CD4-positive, alpha-beta T cell treated with Interleukin-6 for 4 hours (primary cell): ENCODE measurements at regions not wholly inside any gene's neighbourhood (a gene's known extent, or its start where the extent isn't known, plus 50 kb on each side); places are given as distances from the start of the nearest gene placed in this dataset.

Experiments
- DNase-seq: peaks from one replicate; pipeline ENCODE4 v3.0.0-alpha.2; 2020; ENCODE audit warnings: mixed read lengths

DNA sequence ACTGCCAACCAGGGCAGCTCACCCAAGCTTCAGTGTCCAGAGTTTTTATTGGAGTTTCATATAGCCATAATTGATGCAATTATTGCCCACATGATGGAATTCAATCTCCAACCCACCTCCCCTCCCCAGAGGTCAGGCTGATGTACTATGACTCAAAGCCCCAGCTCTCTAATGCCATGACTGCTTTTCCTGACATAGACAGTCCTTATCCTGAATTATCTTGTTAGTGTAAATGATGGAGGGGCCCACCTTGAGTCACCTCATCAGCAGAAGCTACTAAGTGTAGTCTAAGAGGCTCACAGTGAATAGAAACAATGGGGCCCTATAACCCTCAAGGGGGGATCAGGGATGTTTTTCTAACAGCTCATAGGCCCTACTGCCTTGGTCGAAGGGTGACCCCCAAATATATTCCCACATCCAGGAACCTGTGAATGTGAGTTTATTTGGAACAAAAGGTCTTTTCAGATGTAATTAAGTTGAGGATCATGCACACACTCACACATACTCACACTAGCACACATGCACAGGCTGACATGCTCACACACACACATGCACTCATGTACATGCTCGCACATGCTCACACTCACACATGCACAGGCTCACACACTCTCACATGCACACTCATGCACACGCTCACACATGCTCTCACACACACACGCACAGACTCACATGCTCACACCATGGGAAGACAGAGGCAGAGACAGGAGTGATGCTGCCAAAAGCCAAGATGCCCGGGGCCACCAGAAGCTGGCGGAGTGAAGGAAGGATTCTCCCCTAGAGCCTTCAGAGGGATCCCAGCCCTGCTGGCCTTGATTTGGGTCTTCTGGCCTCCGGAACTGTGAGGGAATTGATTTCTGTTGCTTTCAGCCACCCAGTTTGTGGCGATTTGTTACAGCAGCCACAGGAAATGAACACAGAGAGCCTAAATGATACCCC lies 131.2 kb upstream of the SMAD3 start:
- DNase-seq = no peak

DNA sequence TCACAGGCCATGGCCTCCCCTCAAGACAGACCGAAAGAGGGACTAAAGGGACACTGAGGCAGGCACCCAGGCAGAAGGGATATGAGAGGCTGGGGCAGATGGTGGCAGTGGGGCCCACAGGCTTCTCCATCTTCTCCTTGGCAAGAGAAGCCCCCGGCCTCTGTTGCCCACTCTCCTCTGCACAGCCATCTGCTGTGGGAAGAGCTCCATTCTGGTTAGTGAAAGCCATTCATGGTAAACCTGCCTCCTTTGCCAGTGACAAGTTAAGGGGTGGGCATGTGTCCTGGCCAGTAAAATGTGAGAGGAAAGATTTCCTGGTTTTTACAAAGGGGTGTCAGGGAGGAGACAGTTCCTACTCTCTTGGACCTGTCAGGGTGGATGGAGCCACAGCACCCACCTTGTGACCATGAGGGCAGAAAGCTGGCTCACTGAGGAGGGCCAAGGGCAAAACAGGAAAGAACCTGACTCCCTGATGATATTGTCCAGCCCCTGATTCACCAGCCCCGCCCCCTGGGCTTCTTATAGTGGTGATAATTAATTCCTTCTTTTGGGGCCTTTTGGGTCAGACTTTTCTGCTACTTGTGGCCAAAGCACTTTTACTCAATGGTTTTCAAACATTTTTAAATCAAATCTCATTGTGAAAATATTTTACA lies 130.4 kb upstream of the SMAD3 start:
- no peak for DNase-seq

DNA sequence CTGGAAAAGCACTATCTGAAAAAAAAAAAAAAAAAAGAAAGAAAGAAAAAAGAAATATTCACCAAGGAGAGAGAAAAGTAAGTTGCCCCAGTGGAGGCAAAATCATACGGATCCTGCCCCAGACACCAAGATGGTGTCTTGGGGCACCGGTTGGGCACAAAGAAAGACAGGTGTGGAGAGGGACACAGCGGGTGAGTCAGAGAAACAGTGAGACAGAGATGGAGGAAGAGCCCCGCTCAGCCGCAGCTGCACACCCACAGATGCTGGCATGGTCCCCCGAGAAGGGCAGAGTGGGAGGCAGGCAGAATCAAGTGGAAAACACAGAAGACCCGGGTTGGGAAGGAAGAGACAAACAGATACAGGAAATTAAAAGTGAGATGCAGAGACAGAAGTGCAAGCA lies 129.7 kb upstream of the SMAD3 start:
- no peak for DNase-seq

DNA sequence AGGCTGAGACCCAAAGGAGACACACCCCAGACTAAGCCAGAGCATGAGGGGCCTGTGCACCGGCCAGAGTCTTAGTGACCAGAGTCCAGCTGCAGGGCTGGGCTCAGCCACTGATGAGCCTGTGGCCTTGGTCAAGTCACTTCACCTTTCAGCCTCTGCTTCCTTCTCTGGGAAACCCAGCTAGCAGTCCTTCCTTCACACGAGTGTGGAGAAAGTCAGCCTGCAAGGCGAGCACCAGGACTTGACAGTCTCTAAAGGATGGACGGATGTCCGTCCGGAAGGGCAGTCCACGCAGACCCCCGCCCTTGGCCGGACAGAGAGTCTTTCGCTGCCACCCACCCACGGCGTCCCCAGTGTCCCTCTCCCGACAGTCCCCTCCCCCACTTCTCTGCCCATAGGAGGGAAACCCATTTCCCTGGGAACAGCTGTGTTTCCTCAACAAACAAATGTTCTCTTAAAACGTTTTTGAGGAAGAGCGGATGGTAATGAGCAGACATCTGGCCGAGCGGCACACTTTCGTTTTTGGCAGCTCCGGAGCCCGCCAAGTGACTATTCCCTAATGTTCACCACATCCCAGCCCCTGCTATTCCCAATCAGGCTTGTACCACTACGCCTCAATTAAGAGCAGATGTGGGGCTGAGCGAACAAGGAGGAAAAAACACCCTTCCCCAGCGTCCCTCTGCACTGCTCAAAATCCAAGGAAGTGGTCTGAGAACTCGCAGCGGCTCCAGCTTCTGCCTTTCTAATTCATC lies 129.1 kb upstream of the SMAD3 start:
- DNase-seq = no peak

DNA sequence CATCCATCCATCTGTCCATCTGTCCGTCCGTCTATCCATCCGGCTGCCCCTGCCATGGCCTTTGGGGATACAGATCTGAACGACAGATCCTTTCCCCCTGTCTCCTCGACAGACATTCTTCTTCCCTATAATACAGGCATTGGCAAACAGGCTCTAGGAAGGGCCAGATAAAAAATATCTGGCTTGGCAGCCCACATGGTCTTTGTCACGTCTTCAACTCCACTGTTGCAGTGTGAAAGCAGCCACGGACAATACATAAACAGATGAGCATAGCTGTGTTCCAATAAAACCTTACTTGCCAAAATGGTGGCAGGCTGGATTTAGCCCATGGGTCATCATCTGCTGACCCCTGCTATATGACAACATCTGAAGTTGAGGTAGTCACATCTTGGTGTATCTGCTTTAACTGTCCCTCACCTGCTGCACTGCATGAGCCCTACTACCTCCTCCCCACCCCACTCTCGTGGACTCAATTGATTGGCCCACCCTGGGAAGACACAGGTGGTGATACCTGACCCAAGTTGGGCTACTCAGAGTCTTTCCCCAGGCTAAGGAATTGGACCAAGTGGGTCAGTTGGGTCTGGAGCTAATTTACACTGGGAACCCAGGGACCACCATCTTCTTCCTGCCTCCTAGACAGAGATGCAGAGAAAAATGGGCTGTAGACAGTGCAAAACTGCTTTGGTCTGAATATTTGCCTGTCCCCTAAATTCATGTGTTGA lies 128.4 kb upstream of the SMAD3 start:
- DNase-seq = no peak

DNA sequence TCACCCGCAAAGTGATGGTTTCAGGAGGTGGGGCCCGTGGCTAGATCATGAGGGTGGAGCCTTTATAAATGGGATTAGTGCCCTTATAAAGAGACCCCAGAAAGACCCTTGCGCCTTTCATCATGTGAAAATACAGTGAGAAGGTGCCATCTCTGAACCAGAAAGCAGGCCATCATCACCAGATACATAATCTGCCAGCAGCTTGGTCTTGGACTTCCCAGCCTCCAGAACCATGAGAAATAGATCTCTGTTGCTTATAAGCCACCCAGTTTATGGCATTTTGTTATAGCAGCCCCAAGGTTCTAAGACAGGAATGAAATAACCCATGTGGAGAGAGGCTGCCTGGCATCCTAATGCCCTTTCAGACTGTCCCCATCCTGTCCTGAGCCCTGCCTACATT lies 127.8 kb upstream of the SMAD3 start:
- DNase-seq = no peak

DNA sequence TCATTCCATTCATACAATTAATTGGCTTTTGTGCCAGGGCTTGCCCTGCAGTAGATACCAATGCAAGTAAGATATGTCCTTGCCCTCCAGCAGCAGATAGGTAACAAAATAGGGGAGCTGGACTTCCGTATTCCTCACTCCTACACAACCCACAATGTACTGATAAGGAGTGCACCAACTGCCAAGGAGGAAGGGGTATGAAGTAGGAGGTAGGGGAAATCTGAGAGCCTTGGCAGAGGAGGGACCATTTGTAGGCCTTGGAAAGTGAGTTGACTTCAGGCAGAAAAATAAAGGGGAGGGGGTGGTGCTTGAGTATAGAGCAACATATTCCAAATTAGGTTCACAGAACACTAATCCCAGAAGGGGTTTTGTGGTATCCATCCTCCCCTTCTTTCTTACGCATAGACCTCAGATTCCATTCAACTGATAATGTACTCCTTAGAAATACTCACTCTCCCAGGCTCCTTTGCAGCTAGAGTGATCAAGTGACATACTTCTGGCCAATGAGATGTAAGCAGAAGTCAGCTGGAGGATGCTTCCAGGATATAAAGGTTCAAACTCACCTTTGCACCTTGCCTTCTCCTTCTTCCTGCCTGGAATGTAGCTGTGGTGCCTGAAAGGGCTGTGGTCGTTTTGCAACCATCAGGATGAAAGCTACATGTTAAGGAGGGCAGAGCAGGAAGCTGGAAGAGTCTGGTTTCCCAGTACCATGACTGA lies 127.1 kb upstream of the SMAD3 start:
- DNase-seq = no peak

DNA sequence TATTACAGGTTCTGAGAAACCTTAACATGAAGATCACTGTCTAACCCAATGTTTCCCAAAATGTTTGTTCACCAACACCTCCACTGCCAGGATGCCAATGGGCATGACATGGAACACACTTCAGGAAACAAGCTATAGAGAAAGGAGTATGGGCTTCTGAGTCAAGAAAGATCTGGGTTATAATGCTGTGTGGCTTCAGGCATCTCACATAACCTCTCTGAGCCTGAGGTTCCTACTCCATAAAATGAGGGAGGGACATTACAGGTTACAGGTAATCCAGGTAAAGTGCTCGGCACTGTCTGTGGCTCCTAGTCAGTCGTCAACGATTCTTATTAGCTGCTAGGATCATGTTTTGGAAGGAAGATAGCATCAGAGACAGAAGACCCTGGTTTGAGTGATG lies 126.4 kb upstream of the SMAD3 start:
- no peak for DNase-seq

DNA sequence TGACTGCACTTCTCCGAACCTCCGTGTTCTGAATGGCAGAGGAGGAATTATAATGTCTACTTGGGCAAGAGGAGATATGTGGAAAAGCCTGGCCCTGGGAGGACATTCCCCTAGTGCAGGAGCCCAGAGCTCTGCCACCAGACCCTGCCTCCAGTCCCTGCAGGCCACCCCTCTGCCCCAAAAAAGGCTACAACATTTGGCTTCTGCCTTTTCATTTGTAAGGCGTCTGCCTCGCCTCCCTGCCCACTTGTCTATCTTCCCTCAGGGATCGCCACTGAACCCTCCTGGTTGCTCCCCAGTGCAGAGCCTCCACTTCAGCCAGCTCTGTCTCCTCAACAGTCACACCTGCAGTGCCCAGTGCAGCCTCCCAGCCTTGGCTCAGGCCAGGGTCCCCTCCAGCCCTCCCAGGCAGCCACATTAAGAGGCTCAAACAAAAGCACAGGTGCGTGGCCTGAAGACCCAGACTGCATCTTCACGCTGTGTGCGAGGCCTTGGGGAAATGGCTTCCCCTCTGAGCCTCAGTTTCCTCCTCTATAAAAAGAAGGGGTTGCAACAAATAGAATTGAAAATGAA lies 125.9 kb upstream of the SMAD3 start:
- DNase-seq = no peak

DNA sequence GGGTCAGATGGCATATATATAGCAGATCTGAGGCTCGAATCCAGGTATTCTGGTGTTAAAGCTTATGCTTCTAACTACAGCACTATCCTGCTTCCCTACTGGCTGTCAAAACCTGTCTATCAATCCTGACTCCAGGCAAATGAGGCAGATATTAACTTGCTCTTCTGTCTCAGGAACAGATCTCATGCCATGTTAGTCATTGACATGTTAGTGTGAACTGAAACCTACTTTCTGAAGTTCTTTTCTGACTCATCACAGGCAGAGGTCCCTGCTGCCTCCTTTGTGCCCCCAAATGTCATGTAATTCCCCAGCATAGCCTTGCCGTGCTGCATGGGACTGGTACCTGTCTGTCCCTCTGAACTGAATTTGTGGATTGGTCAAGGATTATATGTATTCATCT lies 125.0 kb upstream of the SMAD3 start:
- no peak for DNase-seq

DNA sequence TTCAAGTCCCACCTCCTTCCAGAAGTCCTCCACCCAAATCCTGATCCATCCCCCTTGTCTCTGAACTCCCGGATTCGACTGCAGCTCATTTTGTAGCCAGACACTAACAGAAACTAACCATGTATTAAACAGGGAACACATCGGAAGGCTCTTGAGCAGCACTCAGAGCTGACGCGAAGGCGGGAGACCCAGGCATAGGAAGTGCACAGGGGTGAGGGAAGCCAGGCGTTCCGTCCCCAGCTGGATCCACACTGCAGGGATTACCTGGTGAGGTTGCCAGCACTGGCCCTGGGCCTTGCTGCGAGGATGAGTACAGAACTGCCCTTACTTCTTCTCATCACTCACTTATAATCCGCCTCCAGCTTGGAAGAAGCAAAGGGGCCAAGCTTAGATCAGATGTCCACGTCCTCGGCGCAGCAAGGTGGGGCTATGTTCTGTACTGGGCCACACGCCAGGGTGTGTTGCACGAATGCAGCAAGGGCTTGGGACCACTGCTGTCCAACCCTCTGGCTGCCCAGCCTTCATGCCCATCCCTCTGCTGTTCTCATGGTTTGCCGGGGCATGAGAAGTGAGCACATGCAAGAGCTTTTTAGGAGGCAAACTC lies 124.2 kb upstream of the SMAD3 start:
- no peak for DNase-seq

DNA sequence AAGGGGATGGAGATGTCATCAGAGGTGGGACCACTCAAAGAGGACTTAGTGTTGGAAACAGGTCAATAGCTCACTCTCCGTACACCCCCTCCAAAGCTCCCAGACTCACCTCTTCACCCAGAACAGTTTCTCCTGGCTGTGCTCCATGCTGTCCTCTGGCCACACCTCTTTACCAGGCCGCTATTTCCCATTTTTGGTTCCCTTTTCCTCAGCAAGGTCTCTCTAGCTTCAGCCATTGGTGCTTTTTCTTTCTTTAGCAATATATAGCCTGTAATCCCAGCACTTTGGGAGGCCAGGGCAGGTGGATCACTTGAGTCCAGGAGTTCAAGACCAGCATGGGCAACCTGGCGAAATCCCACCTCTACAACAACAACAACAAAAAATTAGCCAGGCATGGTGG lies 123.6 kb upstream of the SMAD3 start:
- DNase-seq = no peak

DNA sequence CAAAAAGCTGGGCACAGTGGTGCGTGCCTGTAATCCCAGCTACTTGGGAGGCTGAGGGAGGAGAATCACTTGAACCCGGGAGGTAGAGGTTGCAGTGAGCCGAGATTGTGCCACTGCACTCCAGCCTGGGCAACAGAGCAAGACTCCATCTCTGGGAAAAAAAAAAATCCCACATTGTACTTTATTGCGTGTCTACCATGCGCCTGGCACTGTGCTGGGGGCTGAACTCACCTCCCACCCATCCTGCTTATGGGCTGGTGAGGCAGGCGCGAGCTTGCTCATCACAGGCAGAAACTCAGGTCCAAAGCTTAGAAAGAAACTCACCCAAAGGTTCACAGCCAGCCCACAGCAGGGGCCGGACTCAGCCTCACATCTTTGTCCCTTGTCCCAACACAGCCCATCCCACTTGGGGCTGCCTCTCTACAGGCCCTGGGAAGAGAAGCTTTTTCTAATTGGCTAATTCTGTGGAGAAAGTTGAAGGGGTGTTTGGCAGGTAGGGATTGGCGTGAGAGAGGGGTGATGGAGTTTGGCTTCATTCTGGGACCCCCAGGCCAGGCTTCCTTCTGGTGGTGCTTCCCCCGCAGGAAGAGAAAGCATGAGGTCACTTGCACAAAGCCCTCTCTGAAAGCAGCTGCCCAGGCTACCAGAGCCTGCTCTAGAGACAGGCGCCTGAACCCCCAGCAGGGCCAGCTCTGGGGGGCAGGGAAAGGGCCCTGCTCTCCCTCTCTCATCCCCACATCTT lies 122.6 kb upstream of the SMAD3 start:
- no peak for DNase-seq

DNA sequence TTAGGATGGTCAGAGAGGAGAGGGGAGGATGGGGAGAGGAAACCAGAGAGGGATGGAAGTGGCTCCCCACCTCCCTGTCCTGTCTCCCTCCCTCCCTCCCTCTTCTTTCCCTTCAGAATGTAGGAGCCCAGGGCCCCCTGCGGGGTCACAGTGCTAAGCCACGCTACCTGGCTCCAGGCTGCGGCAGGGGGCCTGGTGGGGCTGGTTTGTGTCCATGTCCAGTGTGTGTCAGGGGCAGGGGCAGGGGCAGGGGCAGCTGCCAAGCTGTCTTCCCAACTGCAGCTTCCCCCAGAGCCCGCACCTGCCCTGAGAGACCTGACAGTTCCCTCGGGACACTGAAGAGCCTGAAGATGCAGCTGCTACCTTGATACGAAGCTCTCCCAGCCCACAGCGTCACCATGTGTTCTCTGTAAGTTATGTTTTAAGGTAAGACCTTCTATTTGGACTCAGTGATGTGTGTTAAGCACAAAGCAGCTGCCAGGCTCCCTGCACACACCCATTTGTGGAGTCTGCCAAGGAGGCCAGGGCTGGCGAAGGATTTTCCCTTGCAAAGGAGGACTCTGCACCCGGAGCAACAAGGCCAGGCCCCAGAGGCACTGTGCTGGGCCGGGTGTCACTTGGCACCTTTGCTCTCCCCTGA lies 121.8 kb upstream of the SMAD3 start:
- no peak for DNase-seq

DNA sequence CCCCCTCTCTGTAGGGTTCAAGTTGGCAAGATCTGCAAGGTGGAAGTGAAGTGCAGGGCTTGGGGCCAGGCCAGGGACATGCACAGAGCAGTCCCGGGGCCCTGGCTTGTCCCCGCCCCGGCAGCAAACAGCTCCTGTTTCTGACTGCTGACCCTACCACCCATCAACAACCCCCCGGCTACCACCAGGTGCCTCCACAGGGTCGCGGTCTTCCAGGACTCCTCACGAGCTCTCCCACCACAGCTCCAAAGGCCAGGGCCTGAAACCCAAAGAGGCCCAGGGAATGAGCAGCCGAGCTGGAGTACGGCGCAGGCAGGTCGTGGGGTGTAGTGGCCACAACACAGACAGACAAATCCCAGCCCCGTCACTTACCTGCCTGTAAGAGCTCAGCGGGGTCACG lies 121.3 kb upstream of the SMAD3 start:
- DNase-seq = no peak

DNA sequence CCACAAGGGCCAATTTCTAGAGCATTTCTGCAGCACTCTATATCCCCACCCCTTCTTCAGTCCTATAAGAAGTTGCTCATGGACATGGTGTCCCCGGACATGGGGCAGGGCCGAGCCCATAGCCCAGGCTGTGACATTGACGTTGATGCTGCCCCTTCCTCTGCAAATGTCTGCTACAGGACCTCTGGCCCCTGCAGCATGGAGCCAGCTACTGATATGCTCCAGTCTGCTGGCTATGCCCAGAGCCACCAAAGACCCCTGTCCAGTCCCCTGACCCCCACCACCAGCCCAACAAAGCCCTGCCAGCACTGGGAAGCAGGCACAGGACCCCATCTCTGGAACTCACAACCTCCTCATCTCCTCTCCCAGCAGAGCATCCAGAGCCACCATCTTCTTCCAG lies 120.1 kb upstream of the SMAD3 start:
- DNase-seq = no peak

DNA sequence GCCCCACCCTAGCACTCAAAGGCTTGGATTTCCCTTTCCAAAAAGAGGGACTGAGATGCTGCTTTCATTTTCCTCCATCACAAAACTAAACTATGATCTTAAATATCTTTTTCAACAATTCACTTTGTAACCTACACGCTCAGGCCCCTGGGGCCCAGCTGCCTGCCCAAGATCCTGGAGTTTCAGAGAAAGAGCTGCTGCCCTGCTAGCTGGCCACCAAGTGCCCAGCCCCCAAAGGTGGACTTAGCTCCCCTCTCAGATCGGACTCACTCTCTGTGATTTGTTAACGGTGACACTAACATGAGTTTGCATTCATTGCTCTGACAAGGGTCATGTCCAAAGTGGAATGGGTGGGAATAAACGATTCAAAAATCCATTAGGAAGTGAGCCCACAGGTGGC lies 119.6 kb upstream of the SMAD3 start:
- DNase-seq = no peak

DNA sequence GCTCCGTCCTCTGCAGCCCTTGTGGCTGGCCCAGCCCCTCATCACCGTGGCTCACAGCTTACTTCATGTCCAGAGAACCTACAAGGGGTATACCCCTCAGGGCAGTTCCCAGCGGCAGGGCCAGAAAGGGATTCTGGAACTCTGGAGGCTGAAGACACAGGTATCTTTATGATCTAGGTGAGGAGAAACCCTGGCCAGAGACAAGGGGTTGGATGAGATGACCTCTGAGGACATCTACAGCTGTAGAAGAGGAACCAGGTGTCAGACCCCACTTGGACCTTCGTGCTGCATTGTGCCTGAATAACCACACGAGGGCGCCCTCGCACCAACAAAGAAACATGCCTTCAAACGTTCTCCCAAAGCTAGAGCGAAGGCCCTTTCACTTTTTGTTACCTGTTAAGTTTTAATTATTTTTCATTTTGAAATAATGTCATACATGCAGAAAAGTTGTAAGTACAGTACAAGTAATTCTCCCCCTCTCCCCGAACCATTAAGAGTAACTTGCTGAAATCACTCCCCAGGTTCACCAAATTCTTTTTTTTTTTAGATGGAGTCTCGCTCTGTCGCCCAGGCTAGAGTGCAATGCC lies 118.7 kb upstream of the SMAD3 start:
- peak; percentile 82 for DNase-seq

DNA sequence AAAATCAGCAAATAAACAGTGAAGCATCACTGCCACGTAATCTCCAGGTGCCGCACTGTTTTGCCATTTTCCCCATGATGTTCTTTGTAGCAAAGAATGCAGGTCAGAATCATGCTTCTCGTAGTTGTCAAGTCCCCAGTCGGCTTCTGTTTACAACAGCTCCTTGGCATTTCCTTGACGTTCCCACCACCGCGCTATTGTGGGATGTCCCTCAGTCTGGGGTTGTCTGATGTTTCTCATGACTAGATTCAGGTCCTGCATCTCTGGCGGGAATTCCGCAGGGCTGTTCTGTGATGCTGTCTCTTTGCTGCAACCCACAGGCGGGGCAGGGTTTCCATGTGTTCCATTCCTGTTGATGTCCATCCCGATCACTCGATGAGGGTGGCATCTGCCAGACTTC lies 117.9 kb upstream of the SMAD3 start:
- DNase-seq = no peak

DNA sequence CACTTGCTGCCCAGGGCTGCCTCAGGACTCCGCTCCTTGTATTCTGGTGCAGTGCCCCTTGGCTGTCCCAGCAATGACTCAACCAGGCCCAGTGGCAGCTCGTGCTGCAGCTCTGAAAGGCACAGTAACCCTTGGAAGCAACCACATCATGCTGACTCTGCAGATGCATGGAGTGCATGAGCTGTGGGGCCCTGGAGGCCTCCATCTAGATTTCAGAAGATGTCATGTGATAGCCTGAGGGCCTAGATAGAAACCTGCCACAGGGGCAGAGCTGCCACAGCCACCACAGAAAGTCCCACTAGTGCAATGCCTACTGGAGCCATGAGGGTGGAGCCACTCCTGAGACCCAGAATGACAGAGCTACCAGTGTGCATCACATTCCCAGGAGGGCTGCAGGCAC lies 117.1 kb upstream of the SMAD3 start:
- DNase-seq = no peak
